A673 (cell line): ENCODE measurements at regions not wholly inside any gene's neighbourhood (a gene's known extent, or its start where the extent isn't known, plus 50 kb on each side); places are given as distances from the start of the nearest gene placed in this dataset.

ENCODE experiments used
- BruUV-seq: library from RNA; stranded (reverse); fragments of 400-500 nt; replicated peaks from 2 replicates; lab custom pipeline; 2021; lab: Mats Ljungman, UMichigan
- CTCF ChIA-PET: fragments of 300-600 bp; sonication (Branson Sonifier 250); formaldehyde crosslinking; loops from one replicate; lab custom pipeline; 2022; ENCODE audit warnings: antibody characterized with exemption; lab: Charles Lee
- POLR2A ChIA-PET: fragments of 300-600 bp; sonication (Branson Sonifier 250); formaldehyde crosslinking; loops from one replicate; lab custom pipeline; 2022; ENCODE audit warnings: antibody characterized with exemption; ENCODE audit not compliant: low non-redundant PET; lab: Charles Lee
- DNase-seq: peaks from one replicate; pipeline ENCODE4 v3.0.0-alpha.2; 2015; ENCODE audit warnings: low spot score
- H3K27ac ChIP-seq: fragments of 200-600 bp; sonication (generic); 2 replicates; pipeline ENCODE4 v1.5.1; 2016; ENCODE audit warnings: mixed run types, low read depth, mild to moderate bottlenecking, mixed read lengths, antibody characterized with exemption, low read length; ENCODE audit not compliant: poor library complexity, severe bottlenecking
- H3K27me3 ChIP-seq: fragments of 200-600 bp; sonication (generic); replicated peaks from 2 replicates; pipeline ENCODE4 v1.6.1; 2017; ENCODE audit warnings: mixed run types, low read depth, mild to moderate bottlenecking, mixed read lengths, antibody characterized with exemption, low read length; ENCODE audit not compliant: insufficient read depth, poor library complexity
- H3K36me3 ChIP-seq: fragments of 200-600 bp; sonication (generic); 2 replicates; pipeline ENCODE4 v1.6.1; 2016; ENCODE audit warnings: mixed run types, mild to moderate bottlenecking, mixed read lengths, antibody characterized with exemption, low read length; ENCODE audit not compliant: insufficient read depth, poor library complexity, severe bottlenecking
- H3K4me1 ChIP-seq: fragments of 200-600 bp; sonication (generic); 2 replicates; pipeline ENCODE4 v1.6.1; 2017; ENCODE audit warnings: mixed run types, mild to moderate bottlenecking, mixed read lengths, antibody characterized with exemption, low read length; ENCODE audit not compliant: insufficient read depth, poor library complexity, severe bottlenecking
- H3K4me3 ChIP-seq: fragments of 200-600 bp; sonication (generic); 2 replicates; pipeline ENCODE4 v1.5.1; 2016; ENCODE audit warnings: low read depth, mixed run types, mild to moderate bottlenecking, mixed read lengths, low read length; ENCODE audit not compliant: poor library complexity, severe bottlenecking
- H3K9me3 ChIP-seq: fragments of 200-600 bp; sonication (generic); 2 replicates; pipeline ENCODE4 v1.6.1; 2016; ENCODE audit warnings: mixed run types, low read depth, mild to moderate bottlenecking, mixed read lengths, antibody characterized with exemption, low read length; ENCODE audit not compliant: poor library complexity, severe bottlenecking
- EZH2 ChIP-seq: fragments of 200-600 bp; sonication (generic); IDR thresholded peaks from 2 replicates; pipeline ENCODE4 v1.6.1; 2017; ENCODE audit warnings: borderline replicate concordance, low read depth, mild to moderate bottlenecking, mixed read lengths, antibody characterized with exemption, low read length; ENCODE audit not compliant: poor library complexity, severe bottlenecking
- intact Hi-C: fragments of 100-400 bp; cut with micrococcal nuclease; formaldehyde crosslinking; loops from one replicate; pipeline ENCODE4 v1.10.0; 2022; ENCODE audit not compliant: unreplicated experiment
- TF ChIP-seq, protein P1 (sequence below): fragments of 300-800, 200-600 bp; sonication (generic); conservative IDR thresholded peaks from 2 replicates; pipeline ENCODE4 v1.5.1; 2017; ENCODE audit warnings: low read depth, mild to moderate bottlenecking, antibody characterized with exemption, low read length, moderate library complexity, mixed read lengths

DNA sequence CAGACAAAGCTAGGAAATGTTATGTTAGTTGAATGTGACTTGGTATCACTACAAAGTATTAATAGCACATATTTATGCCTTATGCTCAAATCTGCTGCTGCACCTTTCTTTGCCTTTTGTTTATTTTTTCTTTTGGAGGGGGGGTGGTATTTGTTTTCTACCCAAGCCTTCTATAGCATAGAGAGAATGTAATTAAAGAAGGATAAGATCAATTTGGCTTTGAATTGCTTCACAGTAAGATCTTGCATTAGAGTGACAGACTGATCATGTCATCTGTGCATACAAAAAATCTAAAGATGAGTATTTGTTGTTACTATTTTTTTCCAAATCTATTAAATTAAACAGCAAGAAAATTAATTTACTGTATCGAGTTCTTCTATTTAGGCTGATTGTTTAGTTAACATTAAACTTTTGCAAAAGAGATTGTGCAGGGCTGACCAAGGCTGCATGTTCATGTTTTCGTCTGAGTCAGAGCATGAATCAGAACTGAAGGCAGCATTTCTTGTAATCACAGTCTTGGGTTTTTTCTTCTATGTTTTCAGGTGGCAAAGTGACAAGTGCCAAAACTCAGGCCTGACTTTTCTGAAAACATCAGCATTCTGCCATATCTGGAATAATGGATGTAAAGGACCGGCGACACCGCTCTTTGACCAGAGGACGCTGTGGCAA is 1007.1 kb upstream of the WWC1 start:
- H3K27me3 ChIP-seq = no peaks in the 10 kb centered on the region
- no peak for TF ChIP-seq EZH2
- TF ChIP-seq, protein P1, sequence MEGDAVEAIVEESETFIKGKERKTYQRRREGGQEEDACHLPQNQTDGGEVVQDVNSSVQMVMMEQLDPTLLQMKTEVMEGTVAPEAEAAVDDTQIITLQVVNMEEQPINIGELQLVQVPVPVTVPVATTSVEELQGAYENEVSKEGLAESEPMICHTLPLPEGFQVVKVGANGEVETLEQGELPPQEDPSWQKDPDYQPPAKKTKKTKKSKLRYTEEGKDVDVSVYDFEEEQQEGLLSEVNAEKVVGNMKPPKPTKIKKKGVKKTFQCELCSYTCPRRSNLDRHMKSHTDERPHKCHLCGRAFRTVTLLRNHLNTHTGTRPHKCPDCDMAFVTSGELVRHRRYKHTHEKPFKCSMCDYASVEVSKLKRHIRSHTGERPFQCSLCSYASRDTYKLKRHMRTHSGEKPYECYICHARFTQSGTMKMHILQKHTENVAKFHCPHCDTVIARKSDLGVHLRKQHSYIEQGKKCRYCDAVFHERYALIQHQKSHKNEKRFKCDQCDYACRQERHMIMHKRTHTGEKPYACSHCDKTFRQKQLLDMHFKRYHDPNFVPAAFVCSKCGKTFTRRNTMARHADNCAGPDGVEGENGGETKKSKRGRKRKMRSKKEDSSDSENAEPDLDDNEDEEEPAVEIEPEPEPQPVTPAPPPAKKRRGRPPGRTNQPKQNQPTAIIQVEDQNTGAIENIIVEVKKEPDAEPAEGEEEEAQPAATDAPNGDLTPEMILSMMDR = no peak
- intact Hi-C loops = no loop called here
- H3K4me3 ChIP-seq = no peak overlapping the region
- peaks cover 12% of the 10 kb centered on the region for H3K4me1 ChIP-seq
- H3K9me3 ChIP-seq = no peaks in the 10 kb centered on the region
- no peaks in the 10 kb centered on the region for H3K36me3 ChIP-seq
- ChIA-PET CTCF (no interaction called here), POLR2A (no interaction called here)
- BruUV-seq = no TSS peak
- H3K27ac ChIP-seq = no peak overlapping the region
- DNase-seq = no peak

DNA sequence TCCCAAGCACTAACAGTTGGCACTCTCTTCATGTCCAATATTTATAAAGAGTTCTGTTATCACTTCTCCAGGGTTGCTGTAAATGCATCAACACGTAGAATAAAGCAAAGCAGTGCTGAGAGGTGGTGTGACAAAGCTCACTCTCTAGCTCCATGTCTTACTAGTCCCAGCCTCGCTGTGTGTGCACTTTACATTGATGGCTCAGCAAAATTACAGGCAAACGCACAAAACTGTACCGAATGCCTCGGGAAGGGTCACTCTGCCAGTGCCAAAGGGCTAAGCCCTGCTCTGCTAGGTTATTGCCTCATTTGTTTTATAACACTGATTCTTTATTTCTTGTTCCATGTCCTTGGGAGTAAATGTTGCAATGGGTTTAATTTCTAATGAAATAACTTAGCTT is 1005.9 kb upstream of the WWC1 start:
- Histone ChIP-seq H3K4me1 (peaks cover 2% of the 10 kb centered on the region), H3K27ac (no peak overlapping the region), H3K36me3 (no peaks in the 10 kb centered on the region), H3K27me3 (no peaks in the 10 kb centered on the region), H3K9me3 (no peaks in the 10 kb centered on the region), H3K4me3 (no peak overlapping the region)
- DNase-seq = no peak
- POLR2A ChIA-PET = no interaction called here
- BruUV-seq = no TSS peak
- CTCF ChIA-PET = no interaction called here
- TF ChIP-seq EZH2 = no peak
- TF ChIP-seq, protein P1 = no peak
- intact Hi-C loops = no loop called here

GRCh38 chr5:167286891-167287290 is 1004.6 kb upstream of the WWC1 start:
- ChIA-PET POLR2A (no interaction called here), CTCF (no interaction called here)
- H3K36me3 ChIP-seq = no peaks in the 10 kb centered on the region
- no peak for DNase-seq
- H3K4me3 ChIP-seq = no peak overlapping the region
- H3K27ac ChIP-seq = no peak overlapping the region
- no peaks in the 10 kb centered on the region for H3K4me1 ChIP-seq
- H3K27me3 ChIP-seq = no peaks in the 10 kb centered on the region
- intact Hi-C loops = no loop called here
- no peak for TF ChIP-seq EZH2
- TF ChIP-seq, protein P1 = no peak
- no TSS peak for BruUV-seq
- no peaks in the 10 kb centered on the region for H3K9me3 ChIP-seq
